Neural progenitor cell (in vitro differentiated cells): ENCODE measurements at regions not wholly inside any gene's neighbourhood (a gene's known extent, or its start where the extent isn't known, plus 50 kb on each side); places are given as distances from the start of the nearest gene placed in this dataset.

Experiments
- EZH2 ChIP-seq: fragments of 200-600 bp; sonication (generic); IDR thresholded peaks from 2 replicates; pipeline ENCODE4 v1.6.1; 2017; ENCODE audit warnings: antibody characterized with exemption, mild to moderate bottlenecking, moderate library complexity
- EZH2phosphoT487 ChIP-seq: fragments of 200-600 bp; sonication (generic); IDR thresholded peaks from 2 replicates; pipeline ENCODE4 v1.6.1; 2017; ENCODE audit warnings: antibody characterized with exemption
- TF ChIP-seq, protein P1 (sequence below): fragments of 200-600 bp; sonication (generic); IDR thresholded peaks from 2 replicates; pipeline ENCODE4 v1.5.1; 2017; ENCODE audit warnings: antibody characterized with exemption, mild to moderate bottlenecking

DNA sequence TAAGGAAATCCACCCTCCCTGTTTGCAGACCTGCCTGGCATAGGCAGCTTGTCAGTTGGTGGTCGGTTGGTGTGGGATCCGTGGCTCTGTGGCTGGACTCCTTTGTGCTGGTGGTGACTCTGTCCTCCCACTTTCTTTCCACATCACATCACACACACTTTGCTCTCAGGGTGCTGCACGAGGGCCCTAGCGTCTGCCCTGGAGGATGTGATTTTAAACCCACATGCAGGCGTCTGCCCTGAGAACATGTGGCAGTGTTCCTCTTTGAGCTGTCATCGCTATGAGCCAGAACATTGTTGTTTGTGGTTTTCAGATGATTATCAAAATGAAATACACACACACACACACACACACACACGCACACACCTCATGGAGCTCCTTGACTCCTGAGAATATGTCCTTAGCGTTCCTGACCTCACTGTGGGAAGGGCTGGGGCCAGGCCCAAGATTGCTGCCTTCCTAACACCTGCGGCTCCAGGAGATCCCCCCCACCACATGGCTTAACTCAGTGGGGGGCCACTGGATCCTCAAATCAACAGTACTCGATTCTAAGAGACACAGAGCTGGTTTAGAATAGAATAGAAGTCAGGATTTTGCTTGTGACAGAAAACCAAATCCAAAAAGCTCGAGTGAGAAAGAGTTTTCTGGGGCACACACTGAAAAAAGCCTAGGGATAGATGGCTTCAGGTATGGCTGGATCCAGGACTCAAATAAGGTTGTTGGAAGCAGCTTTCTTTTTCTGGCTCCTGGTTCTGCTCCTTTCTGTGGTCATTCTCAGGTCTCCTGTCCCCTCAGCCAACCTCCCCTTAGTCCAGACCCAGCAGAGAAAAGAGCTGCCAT is 54.8 kb downstream of the RTP5 start:
- TF ChIP-seq, protein P1, sequence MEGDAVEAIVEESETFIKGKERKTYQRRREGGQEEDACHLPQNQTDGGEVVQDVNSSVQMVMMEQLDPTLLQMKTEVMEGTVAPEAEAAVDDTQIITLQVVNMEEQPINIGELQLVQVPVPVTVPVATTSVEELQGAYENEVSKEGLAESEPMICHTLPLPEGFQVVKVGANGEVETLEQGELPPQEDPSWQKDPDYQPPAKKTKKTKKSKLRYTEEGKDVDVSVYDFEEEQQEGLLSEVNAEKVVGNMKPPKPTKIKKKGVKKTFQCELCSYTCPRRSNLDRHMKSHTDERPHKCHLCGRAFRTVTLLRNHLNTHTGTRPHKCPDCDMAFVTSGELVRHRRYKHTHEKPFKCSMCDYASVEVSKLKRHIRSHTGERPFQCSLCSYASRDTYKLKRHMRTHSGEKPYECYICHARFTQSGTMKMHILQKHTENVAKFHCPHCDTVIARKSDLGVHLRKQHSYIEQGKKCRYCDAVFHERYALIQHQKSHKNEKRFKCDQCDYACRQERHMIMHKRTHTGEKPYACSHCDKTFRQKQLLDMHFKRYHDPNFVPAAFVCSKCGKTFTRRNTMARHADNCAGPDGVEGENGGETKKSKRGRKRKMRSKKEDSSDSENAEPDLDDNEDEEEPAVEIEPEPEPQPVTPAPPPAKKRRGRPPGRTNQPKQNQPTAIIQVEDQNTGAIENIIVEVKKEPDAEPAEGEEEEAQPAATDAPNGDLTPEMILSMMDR, result no peak
- TF ChIP-seq EZH2 (no peak), EZH2phosphoT487 (no peak)
